HG03571 (cell line): ENCODE measurements at regions not wholly inside any gene's neighbourhood (a gene's known extent, or its start where the extent isn't known, plus 50 kb on each side); places are given as distances from the start of the nearest gene placed in this dataset.

Experiments used
- ATAC-seq: cut with Tn5 transposase; IDR thresholded peaks from one replicate; pipeline ENCODE4 v1.9.1; 2021; ENCODE audit not compliant: unreplicated experiment

DNA sequence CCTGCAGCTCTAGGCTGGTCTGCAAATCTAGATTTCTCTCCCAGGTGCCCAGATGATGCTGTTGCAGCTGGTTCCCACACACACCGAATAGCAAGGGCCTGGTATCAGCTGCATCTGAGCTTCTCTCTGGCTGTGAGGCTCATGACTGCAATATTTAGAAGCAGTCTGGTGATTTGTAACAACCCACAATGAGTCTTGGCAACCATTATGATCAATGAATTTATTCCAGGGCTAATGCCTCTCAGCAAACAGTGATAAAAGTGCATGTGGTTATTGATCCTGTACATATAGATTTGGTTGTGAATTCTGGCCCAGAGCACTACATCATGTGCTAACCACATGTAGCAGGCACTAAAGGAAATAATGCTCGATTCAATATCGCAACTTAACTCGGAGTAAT lies 114.3 kb downstream of the ASCL4 start:
- ATAC-seq, result no peak

DNA sequence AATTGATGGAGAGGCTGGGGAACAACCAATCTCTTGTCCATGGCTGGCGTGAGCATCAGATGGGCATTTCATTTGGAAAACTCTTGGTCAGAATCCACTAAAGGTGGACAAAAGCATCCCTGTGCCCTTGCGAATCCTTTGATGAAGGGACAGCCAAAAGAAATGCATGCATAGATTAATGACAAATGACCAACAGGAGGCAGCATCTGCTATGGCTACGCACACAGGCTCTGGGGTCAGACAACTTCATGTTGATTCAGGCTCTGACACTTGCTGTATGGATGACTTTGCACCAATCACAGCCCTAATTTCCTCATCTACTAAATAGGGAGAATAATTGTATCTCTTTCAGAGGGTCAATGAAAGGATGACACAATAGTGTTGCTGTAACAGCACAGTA lies 117.5 kb downstream of the ASCL4 start:
- ATAC-seq, result no peak

DNA sequence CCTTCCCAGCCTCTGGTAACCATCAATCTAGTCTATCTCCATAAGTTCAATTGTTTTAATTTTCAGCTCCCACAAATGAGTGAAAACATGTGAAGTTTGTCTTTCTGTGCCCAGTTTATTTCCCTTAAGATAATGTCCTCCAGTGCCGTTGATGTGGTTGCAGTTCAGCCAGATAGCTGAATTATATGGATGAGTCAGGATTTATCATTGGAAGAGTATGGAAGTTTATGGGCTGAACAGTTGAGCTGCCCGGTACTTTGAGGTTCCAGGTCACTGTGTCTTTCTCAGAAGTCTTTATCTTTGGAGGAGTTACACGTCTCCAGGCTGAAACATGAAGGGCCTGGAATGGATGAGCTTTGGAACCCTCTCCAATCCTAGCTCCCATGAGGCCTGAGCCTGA lies 120.1 kb downstream of the ASCL4 start:
- no peak for ATAC-seq

DNA sequence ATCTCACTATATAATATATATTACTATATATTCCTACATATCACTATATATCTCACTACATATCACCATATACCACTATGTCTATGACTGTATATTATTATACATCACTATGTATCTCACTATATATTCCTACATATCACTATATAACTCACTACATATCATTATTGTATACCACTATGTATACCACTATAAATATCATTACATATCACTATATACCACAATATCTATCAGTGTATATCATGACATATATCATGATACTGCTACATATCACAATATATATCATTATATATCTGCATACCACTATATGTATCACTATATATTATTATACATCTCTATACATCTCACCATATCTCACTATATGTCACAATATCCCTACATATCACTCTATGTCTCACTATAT lies 121.5 kb downstream of the ASCL4 start:
- ATAC-seq, result no peak

DNA sequence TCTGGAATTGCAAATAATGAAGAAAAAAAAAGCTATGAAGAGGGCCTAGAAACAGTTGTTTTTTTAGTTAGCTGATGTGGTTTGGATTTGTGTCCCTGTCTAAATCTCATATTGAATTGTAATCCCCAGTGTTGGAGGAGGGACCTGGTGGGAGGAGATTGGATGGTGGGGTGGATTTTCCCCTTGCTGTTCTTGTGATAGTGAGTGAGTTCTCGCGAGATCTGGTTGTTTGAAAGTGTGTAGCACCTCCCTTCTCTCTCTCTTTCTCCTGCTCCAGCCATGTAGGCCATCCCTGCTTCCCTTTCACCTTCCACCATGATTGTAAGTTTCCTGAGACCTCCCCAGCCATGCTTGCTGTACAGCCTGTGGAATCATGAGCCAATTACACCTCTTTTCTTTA lies 126.1 kb downstream of the ASCL4 start:
- ATAC-seq, result no peak

DNA sequence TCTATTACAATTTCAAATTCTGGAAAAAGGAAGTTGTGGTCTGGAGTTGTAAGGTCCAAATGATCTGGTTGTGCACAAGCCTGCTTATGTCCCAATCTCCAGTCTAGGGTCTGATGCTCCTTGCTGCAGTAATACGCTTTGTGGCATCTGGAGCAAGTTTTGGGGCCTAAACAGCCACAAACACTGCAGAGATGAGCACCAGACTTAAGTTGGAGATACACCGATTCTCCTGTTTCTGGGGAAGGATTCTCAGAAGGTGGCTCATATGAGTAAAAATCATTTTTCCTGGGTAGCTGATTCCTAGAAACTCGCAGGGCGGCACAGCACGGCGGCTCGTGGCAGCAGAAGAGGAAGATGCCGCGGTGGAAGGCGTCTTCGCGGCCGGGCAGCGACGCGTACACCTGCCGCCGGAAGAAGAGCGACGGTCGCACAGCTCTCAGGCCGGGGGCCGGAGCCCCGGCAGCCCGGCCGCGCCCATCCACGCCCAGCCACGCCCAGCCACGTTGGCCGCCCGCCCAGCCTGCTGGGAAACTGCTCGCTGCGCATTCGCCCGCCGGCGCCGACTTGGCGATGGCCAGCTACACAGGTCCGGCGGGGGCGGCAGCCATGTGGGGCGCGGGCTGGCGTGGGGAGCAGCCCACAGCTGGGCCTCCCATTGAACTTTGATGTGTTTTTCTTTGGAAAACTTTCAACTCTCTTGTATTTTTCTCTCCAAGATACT lies 129.0 kb downstream of the ASCL4 start:
- ATAC-seq, result peak; percentile 98

DNA sequence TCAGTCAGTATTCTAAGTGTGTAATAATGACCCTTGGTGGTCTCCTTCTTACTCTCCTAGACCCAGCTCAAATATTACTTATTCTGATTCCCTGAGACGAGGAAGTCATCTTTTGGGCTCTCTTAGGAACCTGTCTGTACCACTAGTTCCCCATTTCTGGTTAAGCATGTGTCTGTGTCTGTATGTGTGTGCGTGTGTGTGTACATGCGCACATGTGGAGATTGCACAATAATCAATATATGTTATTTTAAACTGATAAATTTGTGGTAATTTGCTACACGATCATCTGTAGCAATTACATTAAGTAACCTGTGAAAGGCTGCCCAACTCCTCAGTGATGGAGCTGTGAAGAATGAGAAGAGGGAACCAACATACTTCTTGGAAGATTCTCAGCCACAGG lies 132.2 kb downstream of the ASCL4 start:
- no peak for ATAC-seq

DNA sequence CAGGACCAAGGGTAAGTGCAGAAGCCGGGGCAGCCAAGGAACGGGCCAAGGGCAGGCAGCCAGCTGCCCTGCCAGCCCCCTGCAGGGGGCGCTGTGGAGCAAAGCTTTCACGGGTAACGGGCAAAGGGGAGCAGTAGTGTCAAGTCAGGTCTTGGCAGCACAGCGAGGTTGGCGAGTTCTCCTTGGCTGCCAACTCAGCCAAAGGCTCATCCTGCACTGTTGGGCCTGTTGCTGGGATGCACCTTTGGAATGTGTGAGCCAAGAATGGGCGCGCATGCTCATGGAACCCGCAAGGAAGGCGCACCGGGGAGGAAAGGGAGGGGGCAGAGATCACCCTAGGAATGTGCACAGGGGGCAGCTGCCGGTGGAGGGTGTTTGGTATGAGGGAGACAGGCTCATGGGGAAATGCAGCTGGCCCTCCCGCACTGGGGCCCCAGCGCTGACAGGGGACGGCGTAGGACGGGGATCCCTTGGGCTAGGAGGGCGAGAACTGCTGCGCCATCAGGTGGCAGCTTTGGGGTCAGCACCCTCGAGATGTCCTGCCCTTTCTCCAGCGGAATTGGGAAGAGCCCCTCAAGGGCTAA lies 138.0 kb downstream of the ASCL4 start:
- ATAC-seq, result peak; percentile 70

DNA sequence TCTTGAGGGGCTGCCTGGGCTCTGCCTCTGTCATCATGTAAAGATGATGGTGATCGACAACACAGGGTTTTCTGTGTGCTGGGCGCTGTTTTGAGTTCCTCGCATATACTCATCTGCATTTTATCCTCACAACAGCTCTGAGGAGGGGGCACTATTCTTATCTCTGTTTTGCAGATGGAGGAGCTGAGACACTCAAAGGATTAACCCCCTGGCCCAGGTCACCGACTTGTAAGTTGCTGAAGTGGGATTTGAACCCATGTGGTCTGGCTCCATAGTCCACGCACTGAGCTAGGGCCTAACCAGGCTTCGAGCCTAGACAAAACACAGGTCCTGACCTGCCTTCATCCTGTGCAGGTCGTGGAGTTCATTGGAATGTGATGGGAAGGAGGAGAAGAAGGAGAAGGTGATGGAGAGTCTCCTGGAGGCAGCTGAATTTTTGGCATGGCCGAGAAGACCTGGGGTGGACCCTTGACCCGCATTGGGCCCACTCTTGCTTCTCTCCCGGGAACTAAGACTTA lies 140.0 kb downstream of the ASCL4 start:
- no peak for ATAC-seq

DNA sequence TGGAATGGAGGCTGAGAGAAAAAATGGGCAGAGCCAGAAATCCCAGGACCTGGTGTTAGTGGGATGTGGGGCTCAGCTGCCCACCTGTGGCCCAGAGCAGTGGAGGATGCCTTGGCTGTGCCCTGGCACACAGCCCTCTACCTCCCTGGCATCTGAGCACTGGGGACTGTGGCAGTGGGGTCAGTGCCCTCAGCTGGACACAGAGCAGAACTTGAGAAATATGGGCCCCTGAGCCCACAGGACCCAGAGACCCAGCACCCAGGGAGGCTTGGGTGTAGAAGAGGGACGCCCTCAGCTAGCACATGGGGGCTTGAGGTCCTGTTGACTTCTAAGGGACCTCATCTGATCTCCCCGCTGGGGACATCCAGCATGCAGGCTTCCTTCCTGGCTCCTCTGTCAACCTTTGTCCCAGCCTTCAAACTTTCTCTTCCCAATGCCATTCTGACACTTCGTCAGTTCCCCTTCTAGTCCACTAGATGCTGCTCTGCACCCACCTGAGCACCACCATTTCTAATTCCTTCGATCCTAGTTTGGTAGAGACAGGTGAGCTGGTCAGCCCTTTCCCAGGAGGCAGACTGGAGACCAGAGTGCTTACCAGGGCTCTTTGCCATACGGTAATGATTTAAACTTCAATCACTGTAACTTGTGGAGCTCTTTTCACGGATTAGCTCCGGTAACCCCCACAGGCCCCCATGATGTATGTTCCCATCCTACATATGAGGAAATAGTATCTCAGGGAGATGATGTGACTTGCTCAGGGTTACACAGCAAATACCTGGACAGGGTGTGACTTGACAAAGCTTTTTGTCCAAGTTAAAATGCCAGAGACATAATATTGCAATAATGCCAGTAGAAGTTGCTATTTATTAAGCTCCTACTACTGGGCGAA lies 143.7 kb downstream of the ASCL4 start:
- no peak for ATAC-seq

DNA sequence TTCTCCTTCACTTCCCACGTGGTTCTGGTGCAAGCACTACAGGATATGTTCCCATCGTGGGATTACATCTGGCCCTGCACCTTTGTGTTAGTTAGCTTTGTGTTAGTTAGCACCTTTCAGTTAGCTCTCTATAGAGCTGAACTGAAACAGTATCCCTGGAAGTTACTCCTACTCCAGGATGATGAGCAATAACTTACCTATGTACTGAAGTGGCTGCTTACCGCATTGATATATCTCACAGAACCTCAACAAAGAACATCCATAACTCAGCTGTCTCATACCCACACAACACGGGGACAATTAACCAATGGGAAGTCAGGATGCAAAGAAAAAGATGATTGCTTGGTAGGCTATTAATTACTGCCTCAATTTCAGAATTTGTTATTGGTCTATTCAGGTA lies 146.6 kb downstream of the ASCL4 start:
- ATAC-seq, result no peak

DNA sequence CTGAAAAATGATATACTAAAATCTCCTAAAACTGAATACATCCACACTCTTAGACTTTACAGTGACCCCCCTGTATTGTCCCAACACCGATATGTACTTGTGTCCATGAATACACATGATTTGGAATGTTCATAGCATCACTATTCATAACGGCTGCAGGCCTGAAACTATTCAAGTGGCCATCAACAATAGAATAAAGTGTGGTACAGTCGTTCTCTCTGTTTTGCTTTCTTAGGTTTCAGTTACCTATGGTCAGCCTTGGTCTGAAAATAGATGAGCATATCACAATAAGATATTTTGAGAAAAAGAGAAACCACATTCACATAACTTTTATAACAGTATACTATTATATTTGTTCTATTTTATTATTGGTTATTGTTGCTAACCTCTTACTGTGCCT lies 150.6 kb downstream of the ASCL4 start:
- ATAC-seq, result no peak

DNA sequence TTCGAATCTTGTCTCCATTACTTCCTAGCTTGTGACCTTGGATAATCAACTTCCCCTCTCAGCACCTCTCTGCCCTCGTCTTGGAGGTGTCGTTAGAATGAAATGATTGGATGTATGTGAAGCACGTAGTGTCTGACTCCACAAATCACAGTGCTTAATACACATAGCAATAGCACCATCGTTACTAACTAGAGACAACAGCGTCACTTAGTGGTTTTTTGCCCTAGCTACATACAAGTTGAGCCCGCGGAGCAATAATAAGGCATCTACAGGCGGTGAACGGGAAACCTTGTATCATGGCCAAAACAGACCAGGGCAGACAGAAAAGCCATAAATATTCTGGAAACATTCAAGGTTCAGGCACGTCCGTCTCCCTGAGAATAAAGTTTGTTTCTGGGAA lies 154.9 kb downstream of the ASCL4 start:
- ATAC-seq, result no peak

DNA sequence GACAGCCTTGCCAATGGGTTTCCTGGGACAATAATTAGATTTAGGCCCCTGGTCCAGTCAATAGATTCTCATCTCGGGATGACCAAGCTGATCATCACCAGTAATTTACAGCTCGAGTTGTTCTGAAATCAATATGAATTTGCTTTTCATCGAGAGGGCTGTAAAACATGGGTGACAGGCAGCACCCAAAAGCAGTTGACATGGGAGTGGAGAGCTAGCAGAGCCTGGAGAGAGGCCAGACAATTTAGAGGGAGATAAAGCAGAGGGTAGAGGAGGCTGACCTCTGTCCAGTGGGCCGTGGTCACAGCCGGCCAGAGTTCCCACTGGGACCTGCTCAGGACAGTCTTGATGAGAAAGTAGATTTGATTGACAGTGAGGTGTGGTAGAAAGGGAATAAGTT lies 157.3 kb downstream of the ASCL4 start:
- no peak for ATAC-seq

DNA sequence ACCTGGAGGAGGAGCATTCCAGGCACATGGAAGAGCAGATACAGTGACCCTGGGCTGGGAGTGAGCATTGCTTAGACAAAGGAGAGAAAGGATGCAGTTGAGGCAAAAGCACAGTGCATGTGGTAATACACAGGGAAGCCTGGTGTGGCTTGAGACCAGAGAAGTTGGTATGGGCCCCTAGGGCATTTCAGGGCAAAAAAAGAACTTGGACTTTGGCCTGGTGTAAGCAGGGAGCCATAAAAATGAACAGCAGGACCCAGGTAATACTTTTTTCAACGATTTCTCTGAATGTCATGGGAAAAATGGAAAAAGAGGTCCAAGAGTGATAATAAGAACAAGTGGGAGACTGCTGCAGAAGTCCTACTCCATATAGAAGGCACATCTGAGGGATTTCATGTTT lies 163.9 kb downstream of the ASCL4 start:
- no peak for ATAC-seq

DNA sequence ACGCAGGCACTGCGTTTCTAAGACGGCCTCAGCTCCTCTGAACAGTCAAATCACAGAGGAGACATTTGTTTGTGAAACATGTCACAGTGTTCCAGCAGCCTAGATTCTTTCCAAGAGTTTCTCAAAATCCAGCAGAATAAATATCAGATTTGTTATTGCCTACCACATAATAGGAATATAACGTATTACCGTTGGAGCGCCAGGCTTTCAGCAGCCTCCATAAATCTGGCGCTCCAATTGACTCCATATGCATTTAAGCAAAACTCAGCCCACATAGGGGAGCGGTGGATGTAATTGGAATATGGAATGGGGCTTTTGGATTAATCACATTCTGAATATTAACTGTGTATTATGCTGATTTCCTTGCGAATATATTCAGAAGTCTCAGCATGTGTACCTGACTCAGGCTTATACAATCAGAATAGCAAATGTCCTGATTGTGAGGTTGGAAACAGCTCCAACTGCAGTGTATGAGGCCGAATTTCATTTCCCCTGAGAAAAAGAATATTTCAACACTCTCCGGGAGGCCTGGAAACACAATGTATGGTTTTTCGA lies 174.0 kb downstream of the ASCL4 start:
- no peak for ATAC-seq

DNA sequence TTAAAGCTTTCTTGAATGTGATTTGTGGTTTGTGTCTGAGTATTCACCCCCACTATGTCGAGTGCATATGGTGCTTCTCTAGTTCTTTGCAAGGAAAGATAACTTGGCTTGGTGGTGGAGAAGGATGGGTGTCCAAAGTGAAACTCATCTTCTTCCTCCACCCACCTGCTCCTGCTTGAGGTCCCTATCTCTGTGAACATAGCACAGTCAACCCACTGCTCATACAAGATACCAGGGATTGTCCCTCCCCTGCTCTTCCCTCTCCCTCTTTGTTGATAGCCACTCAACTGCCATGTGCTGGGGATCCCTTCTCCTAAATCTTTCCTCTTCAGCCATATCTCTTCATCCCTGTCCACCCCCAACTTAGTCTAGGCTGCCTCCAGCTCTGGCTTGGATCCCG lies 176.5 kb downstream of the ASCL4 start:
- ATAC-seq, result no peak

DNA sequence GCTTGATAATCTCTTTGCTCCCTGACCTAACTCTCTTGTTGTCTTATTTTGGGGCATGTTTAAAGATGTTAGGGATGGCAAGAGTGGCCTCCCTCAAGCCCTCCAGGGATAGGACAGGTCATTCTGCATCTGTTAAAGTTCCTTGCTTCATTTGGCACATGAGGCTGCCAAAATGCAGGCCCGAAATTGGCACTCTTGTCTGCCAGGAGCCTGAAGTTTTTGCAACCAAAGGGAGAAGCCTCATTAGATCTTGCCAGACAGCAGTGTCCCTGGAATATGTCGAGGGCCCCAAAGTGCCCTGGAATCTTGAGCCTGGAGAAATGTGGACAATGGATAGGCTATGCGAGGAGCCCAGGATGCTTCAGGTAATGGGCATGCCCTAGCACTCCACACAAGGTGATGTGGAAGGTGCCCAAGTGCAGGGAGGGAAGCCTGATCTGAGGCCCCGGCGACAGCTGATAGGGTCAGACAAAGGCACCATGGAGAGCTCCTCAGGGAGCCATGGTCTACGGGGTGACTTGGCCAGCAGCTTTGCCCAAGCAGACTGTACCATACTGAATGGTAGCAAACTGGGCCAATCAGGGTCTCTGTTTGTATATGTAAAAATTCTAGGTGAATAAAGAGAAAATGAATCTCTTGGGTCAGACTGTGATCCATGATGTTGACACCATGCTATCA lies 173.0 kb upstream of the WSCD2 start:
- no peak for ATAC-seq

DNA sequence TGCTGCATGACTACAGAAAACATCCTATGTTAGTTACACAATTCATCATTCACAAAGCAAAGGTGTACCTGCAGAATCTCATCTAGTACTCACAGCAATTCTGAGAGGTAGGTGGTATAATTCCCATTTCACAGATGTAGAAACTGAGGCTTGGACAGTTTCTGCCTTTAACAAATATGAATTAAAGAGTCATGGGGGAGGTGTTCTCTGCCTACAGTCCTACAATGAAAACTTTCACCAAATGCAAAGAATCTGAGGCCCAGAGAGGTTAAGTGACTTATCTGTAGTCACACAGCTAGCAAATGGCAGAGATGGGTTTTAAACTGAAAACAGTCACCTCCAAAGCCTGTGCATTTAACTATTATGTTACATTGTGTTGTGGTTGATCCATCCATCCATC lies 171.6 kb upstream of the WSCD2 start:
- ATAC-seq, result no peak

DNA sequence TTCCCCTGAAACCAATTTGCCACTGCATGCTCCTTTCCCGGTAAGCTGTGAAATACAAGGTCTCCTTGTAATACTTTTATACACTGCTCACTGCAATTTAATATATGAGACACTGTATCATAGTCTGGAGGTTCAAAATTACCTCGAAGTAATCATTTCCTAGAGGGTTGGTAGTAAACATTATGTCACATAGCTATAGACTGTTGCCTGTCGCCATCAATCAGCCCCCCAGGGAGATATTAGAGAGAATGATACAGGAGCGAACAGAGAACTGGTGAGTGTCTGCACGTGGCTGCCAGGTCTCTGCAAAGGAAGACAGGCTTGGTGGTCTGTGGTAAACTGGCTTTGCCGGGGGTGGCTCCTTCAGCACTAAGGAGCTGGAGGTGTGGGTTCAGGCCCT lies 165.5 kb upstream of the WSCD2 start:
- no peak for ATAC-seq

DNA sequence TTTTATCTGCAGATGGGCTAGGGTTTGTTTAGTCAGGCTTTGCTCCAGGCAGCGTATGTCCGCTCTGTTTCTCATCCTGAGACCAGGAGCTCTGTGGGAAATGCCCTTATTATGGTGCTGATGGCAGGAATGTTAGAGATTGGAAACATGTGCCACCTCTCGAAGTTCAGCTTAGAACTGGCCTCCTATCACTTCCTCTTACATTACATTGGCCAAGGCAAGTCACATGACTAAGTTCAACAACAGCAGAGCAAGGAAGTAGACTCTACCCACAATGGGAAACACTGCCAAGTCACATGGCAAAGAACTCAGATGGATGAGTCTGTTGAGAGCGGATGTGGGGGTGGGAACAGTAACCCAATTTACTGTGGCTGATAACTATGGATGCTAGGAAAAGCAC lies 161.9 kb upstream of the WSCD2 start:
- no peak for ATAC-seq
